ENCODE measurements at regions not wholly inside any gene's neighbourhood (a gene's known extent, or its start where the extent isn't known, plus 50 kb on each side); places are given as distances from the start of the nearest gene placed in this dataset.

- no peak overlapping the region for H3K27ac ChIP-seq
- no peaks in the 10 kb centered on the region for H3K9me3 ChIP-seq
- H3K4me1 ChIP-seq, result peaks cover 0 to 17% (median 0%) of the 10 kb centered on the region in 6 donors
- DNase-seq, result no peak
- no peaks in the 10 kb centered on the region for H3K36me3 ChIP-seq
- TF ChIP-seq POLR2AphosphoS5 (IDR thresholded peaks at IDR 0.05) (no peak), POLR2A (IDR thresholded peaks at IDR 0.05) (no peak), CTCF (IDR thresholded peaks at IDR 0.05 in 8 of 11, conservative IDR thresholded peaks at IDR 0.05 in 3 of 11) (no peak)
- intact Hi-C loops (cut with DNase I; ENCODE audit: low total_unique reads), result no loop called here
- no peak overlapping the region for H3K4me3 ChIP-seq
- no peaks in the 10 kb centered on the region for H3K27me3 ChIP-seq (replicated peaks in 1 of 7)
- 86 to 96% (median 95%) methylated on average over 3 of the region's 3 CpGs for WGBS, 5 donors
Measured at GRCh38 chr2:144224472-144224871, 295.4 kb downstream of the ZEB2 start.

DNA sequence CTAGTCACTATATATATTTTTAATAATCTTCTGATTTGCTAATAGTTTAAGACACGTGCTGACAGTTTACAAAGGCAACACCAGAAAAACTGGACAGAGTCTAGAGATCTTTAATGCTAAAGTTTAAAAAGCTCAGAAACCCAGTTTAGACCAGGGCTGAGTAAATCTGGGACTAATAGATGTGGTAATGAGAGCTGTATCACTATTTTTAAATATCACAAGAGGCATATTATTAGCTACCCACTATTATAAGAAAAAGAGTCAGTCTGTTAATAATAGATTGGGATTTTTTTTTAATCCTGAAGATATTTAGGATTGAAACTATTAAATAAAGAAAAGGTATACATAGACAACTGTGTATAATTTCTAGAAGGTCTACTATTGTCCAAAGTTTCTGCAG lies 299.9 kb downstream of the ZEB2 start:
- H3K36me3 ChIP-seq, result no peaks in the 10 kb centered on the region
- no peak overlapping the region for H3K4me3 ChIP-seq
- peaks cover 0 to 27% (median 15%) of the 10 kb centered on the region in 6 donors for H3K4me1 ChIP-seq
- H3K9me3 ChIP-seq, result no peaks in the 10 kb centered on the region
- peak overlapping the region in 7 of 8 donors; percentile 45 to 69 (median 58) for H3K27ac ChIP-seq
- WGBS, 5 donors, result 76 to 93% (median 88%) methylated on average over 1 of the region's 1 CpG
- intact Hi-C loops (cut with DNase I; ENCODE audit: low total_unique reads), result no loop called here
- no peak for DNase-seq
- TF ChIP-seq CTCF (IDR thresholded peaks at IDR 0.05 in 8 of 11, conservative IDR thresholded peaks at IDR 0.05 in 3 of 11), result no peak
- TF ChIP-seq POLR2A (IDR thresholded peaks at IDR 0.05), result no peak
- no peak for TF ChIP-seq POLR2AphosphoS5 (IDR thresholded peaks at IDR 0.05)
- no peaks in the 10 kb centered on the region for H3K27me3 ChIP-seq (replicated peaks in 1 of 7)

DNA sequence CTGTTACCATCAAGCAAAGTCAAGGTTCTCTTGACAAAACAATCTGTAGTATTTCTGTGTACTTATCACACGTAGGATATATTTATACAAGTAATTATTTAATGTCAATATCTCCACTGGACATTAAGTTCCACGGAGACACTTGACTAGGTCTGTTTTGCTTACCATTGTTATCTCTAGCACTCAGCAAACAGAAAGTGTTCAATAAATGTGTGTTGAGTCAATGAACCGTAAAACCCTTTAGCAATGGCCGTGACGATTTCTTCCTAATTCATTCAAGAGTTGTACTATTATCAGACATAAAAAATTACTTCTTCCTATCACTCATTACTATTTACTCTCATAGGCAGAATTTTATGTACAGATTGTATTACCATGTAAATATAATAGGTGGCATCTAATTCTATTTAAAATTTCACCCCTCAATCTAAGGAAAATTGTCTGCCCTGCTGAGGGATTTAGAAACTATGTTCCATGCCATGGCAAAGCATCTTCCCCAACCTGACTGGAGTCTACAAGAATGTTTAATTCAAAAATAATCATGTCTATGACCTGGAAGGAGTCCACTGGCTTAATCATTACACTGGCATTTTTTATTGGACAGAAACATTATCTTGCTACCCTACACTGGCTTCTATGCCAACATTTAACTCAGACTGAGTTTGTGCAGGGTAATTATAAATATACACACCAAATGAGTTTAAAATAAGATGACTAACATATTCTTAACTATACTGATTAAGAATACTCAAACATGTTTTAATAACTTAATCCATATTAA lies 301.9 kb downstream of the ZEB2 start:
- DNase-seq, result no peak
- intact Hi-C loops (cut with DNase I; ENCODE audit: low total_unique reads), result no loop called here
- no peak for TF ChIP-seq POLR2AphosphoS5 (IDR thresholded peaks at IDR 0.05)
- TF ChIP-seq CTCF (IDR thresholded peaks at IDR 0.05 in 8 of 11, conservative IDR thresholded peaks at IDR 0.05 in 3 of 11), result no peak
- TF ChIP-seq POLR2A (IDR thresholded peaks at IDR 0.05), result no peak
- Histone ChIP-seq H3K4me1 (peaks cover 0 to 36% (median 15%) of the 10 kb centered on the region in 6 donors), H3K27me3 (replicated peaks in 1 of 7) (no peaks in the 10 kb centered on the region), H3K27ac (no peak overlapping the region), H3K36me3 (no peaks in the 10 kb centered on the region), H3K9me3 (no peaks in the 10 kb centered on the region), H3K4me3 (no peak overlapping the region)
- WGBS, 5 donors, result 92 to 97% (median 94%) methylated on average over 5 of the region's 5 CpGs

Data from spleen (tissue), 11 donors.